Tibial artery (tissue), 4 donors: ENCODE measurements at regions not wholly inside any gene's neighbourhood (a gene's known extent, or its start where the extent isn't known, plus 50 kb on each side); places are given as distances from the start of the nearest gene placed in this dataset.

Experiments used
- DNase-seq, 2 donors: peaks; one replicate each; pipeline ENCODE4 v3.0.0-alpha.2; 2019
- H3K27ac ChIP-seq, 2 donors: fragments of 200-600 bp; sonication (generic) in 1 of 2; 1 replicate in 1 of 2; 2 replicates in 1 of 2; pipeline ENCODE4 v1.5.1; 2018 to 2019; ENCODE audit warnings: mild to moderate bottlenecking in 1 of 2
- H3K27me3 ChIP-seq, 2 donors: fragments of 200-600 bp; sonication (generic) in 1 of 2; one replicate each; pipeline versions ENCODE4 v1.5.1 to v1.6.0; 2016 to 2019
- H3K36me3 ChIP-seq, 3 donors: fragments of 200-600 bp; sonication (generic) in 2 of 3; one replicate each; pipeline ENCODE4 v1.5.1; 2016 to 2019; ENCODE audit warnings: mild to moderate bottlenecking in 2 of 3
- H3K4me1 ChIP-seq, 4 donors: fragments of 200-600 bp; sonication (generic) in 2 of 4; 1 replicate in 3 of 4; 2 replicates in 1 of 4; pipeline ENCODE4 v1.5.1; 2016 to 2019
- H3K4me3 ChIP-seq, 2 donors: fragments of 200-600 bp; sonication (generic) in 1 of 2; 1 replicate in 1 of 2; 2 replicates in 1 of 2; pipeline ENCODE4 v1.5.1; 2018 to 2019; ENCODE audit warnings: mild to moderate bottlenecking in 2 of 2
- H3K9me3 ChIP-seq, 3 donors: fragments of 200-600 bp; sonication (generic) in 1 of 3; one replicate each; pipeline ENCODE4 v1.5.1; 2016 to 2019
- CTCF ChIP-seq, 2 experiments: fragments of 200-600 bp in 1 of 2; fragments of 450-650 bp in 1 of 2; IDR thresholded peaks; one replicate each; pipeline ENCODE4 v1.5.1; 2017 to 2019; ENCODE audit warnings: antibody characterized with exemption in 2 of 2, mild to moderate bottlenecking in 1 of 2, moderate library complexity in 1 of 2
- intact Hi-C: fragments of 100-400 bp; cut with DNase I; formaldehyde crosslinking; loops from one replicate; pipeline ENCODE4 v1.15.0; 2023; ENCODE audit warnings: low total_unique reads

- no peaks in the 10 kb centered on the region for H3K27me3 ChIP-seq
- H3K4me1 ChIP-seq: no peaks in the 10 kb centered on the region
- no peak for TF ChIP-seq CTCF (IDR thresholded peaks at IDR 0.05)
- no peak overlapping the region for H3K27ac ChIP-seq
- DNase-seq: no peak
- H3K36me3 ChIP-seq: no peaks in the 10 kb centered on the region
- intact Hi-C loops: no loop called here
- no peak overlapping the region for H3K4me3 ChIP-seq
- H3K9me3 ChIP-seq: no peaks in the 10 kb centered on the region
Measured at GRCh38 chr11:37804666-37805065, 1206.6 kb upstream of the RAG2 start.

- Histone ChIP-seq H3K4me3 (no peak overlapping the region), H3K27me3 (no peaks in the 10 kb centered on the region), H3K4me1 (no peaks in the 10 kb centered on the region), H3K36me3 (no peaks in the 10 kb centered on the region), H3K27ac (no peak overlapping the region), H3K9me3 (no peaks in the 10 kb centered on the region)
- DNase-seq: no peak
- no peak for TF ChIP-seq CTCF (IDR thresholded peaks at IDR 0.05)
- intact Hi-C loops: no loop called here
Measured at GRCh38 chr11:37788141-37788877, 1190.3 kb upstream of the RAG2 start.

DNA sequence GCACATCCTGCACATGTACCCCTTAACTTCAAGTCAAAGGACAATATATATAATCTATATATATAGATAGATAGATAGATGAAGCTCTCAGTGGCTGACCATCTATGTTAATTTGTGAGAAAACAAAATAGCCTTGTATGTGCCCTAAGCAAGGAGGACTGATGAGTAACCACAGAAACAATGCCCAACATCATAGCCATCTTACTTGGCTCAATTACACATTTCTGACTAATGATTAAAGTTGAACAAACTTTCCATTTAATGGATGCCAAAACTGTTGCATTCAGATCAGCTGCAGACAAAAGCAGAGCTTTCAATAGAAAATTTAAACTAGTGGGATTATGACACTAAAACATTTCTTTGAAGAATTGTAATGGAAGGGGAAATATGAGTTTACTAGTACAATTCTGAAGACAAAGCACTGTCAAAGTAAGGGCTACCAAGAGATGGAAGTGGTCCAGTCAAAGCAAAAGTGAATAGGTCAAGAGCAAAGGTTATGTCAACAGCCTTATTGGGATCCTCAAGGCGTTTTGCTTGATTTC is 1188.2 kb upstream of the RAG2 start:
- TF ChIP-seq CTCF (IDR thresholded peaks at IDR 0.05): no peak
- H3K27ac ChIP-seq: no peak overlapping the region

DNA sequence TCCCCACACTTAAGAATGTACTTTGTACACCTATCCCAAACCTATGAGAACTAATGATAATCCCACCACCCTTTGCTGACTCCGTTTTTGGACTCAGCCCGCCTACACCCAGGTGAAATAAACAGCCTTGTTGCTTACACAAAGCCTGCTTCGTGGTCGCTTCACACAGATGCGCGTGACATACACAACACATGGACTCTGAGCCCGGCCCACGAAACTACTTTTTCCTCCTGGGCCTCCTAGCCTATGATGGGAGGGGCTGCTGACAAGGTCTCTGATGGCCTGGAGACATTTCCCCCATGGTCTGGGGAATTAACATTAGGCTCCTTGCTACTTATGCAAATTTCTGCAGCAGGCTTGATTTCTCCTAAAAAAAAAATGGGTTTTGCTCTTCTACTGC is 1176.4 kb upstream of the RAG2 start:
- Histone ChIP-seq H3K27me3 (no peaks in the 10 kb centered on the region), H3K36me3 (no peaks in the 10 kb centered on the region), H3K4me3 (no peak overlapping the region), H3K27ac (no peak overlapping the region), H3K9me3 (no peaks in the 10 kb centered on the region), H3K4me1 (no peaks in the 10 kb centered on the region)
- DNase-seq: no peak
- intact Hi-C loops: no loop called here
- TF ChIP-seq CTCF (IDR thresholded peaks at IDR 0.05): no peak

More for the DNA sequence above, 1188.2 kb upstream of the RAG2 start:
- Histone ChIP-seq H3K36me3 (no peaks in the 10 kb centered on the region), H3K4me1 (no peaks in the 10 kb centered on the region), H3K27me3 (no peaks in the 10 kb centered on the region), H3K4me3 (no peak overlapping the region), H3K9me3 (peaks cover 0 to 7% (median 4%) of the 10 kb centered on the region in 3 donors)
- intact Hi-C loops: no loop called here
- no peak for DNase-seq

GRCh38 chr11:37770145-37770544 is 1172.1 kb upstream of the RAG2 start:
- Histone ChIP-seq H3K27ac (no peak overlapping the region), H3K36me3 (no peaks in the 10 kb centered on the region), H3K9me3 (no peaks in the 10 kb centered on the region), H3K4me1 (no peaks in the 10 kb centered on the region), H3K4me3 (no peak overlapping the region), H3K27me3 (no peaks in the 10 kb centered on the region)
- intact Hi-C loops: no loop called here
- no peak for DNase-seq
- TF ChIP-seq CTCF (IDR thresholded peaks at IDR 0.05): no peak
